Globus pallidus (tissue), 1 donor: ENCODE measurements at regions not wholly inside any gene's neighbourhood (a gene's known extent, or its start where the extent isn't known, plus 50 kb on each side); places are given as distances from the start of the nearest gene placed in this dataset.

Experiments used
- DNase-seq: peaks from one replicate; pipeline ENCODE4 v3.0.0-alpha.2; 2015; ENCODE audit warnings: low spot score

DNA sequence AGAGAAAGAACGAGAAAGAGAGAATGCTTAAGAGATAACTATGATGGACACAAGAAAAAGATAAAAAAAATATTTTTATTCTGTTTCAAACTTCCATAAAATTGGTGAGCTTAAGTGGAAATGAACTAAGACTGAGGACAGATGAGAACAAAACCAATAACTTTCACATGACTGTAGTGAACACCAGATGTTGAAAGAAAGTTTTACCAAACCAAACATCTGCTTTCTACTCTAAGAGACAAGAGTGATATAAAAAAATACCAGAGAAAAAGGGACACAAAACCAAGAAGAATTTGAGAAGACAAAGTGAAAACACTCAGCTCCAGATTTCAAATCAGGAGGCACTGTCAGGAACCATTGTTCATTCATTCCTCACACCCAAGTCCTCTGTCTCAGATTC is 147.9 kb downstream of the IMPG2 start:
- DNase-seq = no peak

GRCh38 chr3:101171681-101172191 is 148.6 kb downstream of the IMPG2 start:
- DNase-seq = no peak

- no peak for DNase-seq
These were observed 149.4 kb downstream of the IMPG2 start for GRCh38 chr3:101170806-101171558.

DNA sequence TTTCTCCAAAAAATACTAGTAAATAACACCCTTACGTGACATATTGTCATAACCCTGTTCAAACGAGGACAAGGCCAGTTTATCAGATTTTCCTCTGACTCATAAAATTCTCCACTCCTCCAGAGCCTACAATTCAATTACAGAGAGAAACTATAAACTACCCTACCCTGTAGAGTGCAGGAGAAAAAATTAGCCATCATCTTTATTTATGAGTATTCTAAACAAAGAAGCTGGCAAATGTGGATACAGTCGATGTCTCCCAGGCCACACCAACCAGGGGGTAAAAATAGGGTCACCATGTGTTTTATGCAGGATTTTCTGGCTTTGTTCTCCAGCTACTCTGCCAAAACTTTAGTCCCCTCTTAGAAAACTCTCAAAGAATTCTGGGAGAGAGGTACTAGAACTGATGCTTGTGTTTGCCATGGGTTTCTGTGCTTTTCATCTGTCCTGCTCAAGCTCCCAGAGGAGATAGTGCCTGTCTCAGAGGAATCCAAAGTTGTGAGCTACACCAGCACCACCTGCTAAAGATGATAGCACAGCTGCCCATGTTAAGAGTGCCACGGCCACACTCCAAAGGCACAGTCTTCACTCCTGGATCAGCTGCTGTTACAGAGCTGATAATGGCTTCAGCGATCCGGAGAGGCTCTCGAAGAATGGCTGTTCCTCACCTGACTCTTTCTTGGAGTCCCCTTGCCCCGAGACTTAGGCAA is 150.2 kb downstream of the IMPG2 start:
- no peak for DNase-seq

DNA sequence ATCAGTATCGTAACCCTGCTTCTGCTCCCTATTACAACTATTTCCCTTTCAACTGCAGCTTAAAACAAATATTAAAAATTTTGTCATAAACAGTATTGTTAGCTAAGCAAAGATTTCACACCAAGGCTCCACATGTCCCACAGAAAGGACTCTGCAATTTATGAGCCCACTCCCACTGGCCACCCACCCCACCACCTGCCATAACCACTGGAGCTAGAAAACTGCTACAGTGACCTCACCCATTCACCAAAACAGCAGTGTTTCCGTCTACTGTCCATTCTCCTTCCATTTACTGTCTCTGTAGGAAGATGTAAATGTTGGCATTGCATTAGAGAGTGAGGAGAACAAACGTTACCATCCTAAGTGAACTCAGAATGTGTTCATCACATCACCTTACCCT is 150.9 kb downstream of the IMPG2 start:
- DNase-seq = no peak

GRCh38 chr3:101167376-101167775 is 153.0 kb downstream of the IMPG2 start:
- DNase-seq = no peak

- no peak for DNase-seq
These were observed 154.2 kb downstream of the IMPG2 start for GRCh38 chr3:101166150-101166549.

- no peak for DNase-seq
These were observed 156.8 kb downstream of the IMPG2 start for GRCh38 chr3:101163554-101163953.

DNA sequence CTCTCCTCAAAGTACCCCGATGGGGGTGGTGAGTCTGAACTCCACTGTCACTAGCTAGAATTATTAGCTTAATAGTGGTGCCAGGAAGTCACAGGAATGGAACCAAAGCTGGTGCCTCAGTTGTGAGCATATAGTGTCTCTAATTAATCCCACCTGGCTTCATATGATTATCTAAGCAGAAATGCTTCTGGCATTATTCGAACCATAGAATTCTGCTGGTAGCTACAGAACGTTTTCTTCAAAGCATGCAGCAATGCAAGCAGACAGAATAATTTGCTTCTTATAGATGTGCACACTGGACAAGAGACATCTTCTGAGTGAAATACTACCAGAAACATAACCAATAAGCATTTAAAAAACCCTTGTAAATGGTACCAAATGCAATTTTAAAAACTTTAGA is 160.9 kb downstream of the IMPG2 start:
- no peak for DNase-seq

GRCh38 chr3:101158374-101158773 is 162.0 kb downstream of the IMPG2 start:
- DNase-seq = no peak

- DNase-seq = no peak
These were observed 163.5 kb downstream of the IMPG2 start for GRCh38 chr3:101156787-101157345.

GRCh38 chr3:101155825-101156224 is 162.6 kb upstream of the ABI3BP start:
- DNase-seq = no peak

- no peak for DNase-seq
These were observed 161.2 kb upstream of the ABI3BP start for GRCh38 chr3:101154401-101154800.

GRCh38 chr3:101151286-101151913 is 158.2 kb upstream of the ABI3BP start:
- DNase-seq = no peak

GRCh38 chr3:101150504-101150903 is 157.3 kb upstream of the ABI3BP start:
- DNase-seq = no peak

GRCh38 chr3:101149707-101150106 is 156.5 kb upstream of the ABI3BP start:
- no peak for DNase-seq

GRCh38 chr3:101149251-101149650 is 156.0 kb upstream of the ABI3BP start:
- DNase-seq = no peak

GRCh38 chr3:101148001-101148400 is 154.8 kb upstream of the ABI3BP start:
- no peak for DNase-seq

DNA sequence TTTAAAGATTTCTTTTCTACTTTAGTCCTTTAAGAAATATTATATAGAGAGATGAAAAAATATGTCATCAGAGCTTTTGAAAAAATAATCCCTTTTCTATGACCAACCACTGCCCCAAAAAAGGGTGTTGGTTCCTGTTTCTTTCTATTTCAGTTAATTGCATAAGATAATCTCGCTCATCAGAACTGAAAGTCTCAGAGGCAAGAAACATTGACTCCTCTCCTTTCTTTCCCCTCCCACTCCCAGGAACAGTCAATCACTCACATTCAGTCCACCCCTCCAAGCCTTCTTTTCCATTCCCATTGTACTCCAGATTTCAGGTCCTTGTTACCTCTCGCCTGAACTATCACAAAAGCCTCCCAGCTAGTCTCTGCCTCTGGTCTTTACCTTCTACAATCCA is 153.7 kb upstream of the ABI3BP start:
- DNase-seq = no peak

GRCh38 chr3:101144105-101144504 is 150.9 kb upstream of the ABI3BP start:
- no peak for DNase-seq

GRCh38 chr3:101143012-101143411 is 149.8 kb upstream of the ABI3BP start:
- peak; percentile 65 for DNase-seq

- no peak for DNase-seq
These were observed 148.9 kb upstream of the ABI3BP start for GRCh38 chr3:101142160-101142559.

DNA sequence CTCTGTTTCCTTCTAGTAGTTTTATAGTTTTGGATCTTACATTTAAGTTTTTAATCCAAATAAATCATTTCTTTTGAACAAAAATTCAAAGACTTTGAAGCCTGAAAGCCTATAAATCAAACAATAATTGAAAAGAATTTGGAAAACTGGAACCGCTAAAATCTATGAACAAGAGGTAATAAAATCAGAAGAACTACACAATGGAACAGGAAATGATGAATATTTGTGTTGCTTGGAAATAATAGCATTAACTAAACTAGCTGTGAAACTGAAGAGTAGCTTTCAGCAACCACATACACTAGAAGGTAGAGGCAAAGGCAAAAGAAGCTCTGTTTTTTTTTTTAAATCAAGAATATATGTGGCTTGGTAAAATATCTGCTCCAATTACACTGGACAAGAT is 147.9 kb upstream of the ABI3BP start:
- no peak for DNase-seq
